Adipocyte (in vitro differentiated cells): ENCODE measurements at regions not wholly inside any gene's neighbourhood (a gene's known extent, or its start where the extent isn't known, plus 50 kb on each side); places are given as distances from the start of the nearest gene placed in this dataset.
A peak's percentile ranks its signal among the peaks of the same experiment; 100 is the strongest.

Source experiments
- DNase-seq: peaks from one replicate; pipeline ENCODE4 v3.0.0-alpha.2; 2015; ENCODE audit warnings: low read depth
- H3K27me3 ChIP-seq: replicated peaks from 2 replicates; pipeline ENCODE4 v1.7.0; 2013; ENCODE audit warnings: mild to moderate bottlenecking, low read length, moderate library complexity; ENCODE audit not compliant: control insufficient read depth, insufficient read depth
- H3K36me3 ChIP-seq: 2 replicates; pipeline ENCODE4 v1.7.0; 2013; ENCODE audit warnings: low read length, mild to moderate bottlenecking, moderate library complexity; ENCODE audit not compliant: control insufficient read depth, insufficient read depth, severe bottlenecking
- H3K4me1 ChIP-seq: 2 replicates; pipeline ENCODE4 v1.7.0; 2013; ENCODE audit warnings: mild to moderate bottlenecking, low read length, moderate library complexity; ENCODE audit not compliant: control insufficient read depth, insufficient read depth
- H3K4me3 ChIP-seq: 2 replicates; pipeline ENCODE4 v1.7.0; 2013; ENCODE audit warnings: mild to moderate bottlenecking, low read length, moderate library complexity
- H3K9ac ChIP-seq: 2 replicates; pipeline ENCODE4 v1.7.0; 2013; ENCODE audit warnings: mild to moderate bottlenecking, low read length, moderate library complexity
- H3K9me3 ChIP-seq: 2 replicates; pipeline ENCODE4 v1.7.0; 2013; ENCODE audit warnings: mild to moderate bottlenecking, low read length, moderate library complexity; ENCODE audit not compliant: control insufficient read depth

- Histone ChIP-seq H3K4me1 (peaks cover 28% of the 10 kb centered on the region), H3K27me3 (no peaks in the 10 kb centered on the region), H3K9me3 (peaks cover 7% of the 10 kb centered on the region), H3K4me3 (peak overlapping the region; percentile 56), H3K9ac (peak overlapping the region; percentile 46), H3K36me3 (no peaks in the 10 kb centered on the region)
- no peak for DNase-seq
Observed at GRCh38 chr4:4593596-4594284, 51.9 kb upstream of the STX18 start.

GRCh38 chr4:4592414-4592813, 50.6 kb upstream of the STX18 start:
- H3K9me3 ChIP-seq: peaks cover 7% of the 10 kb centered on the region
- H3K27me3 ChIP-seq: no peaks in the 10 kb centered on the region
- H3K4me3 ChIP-seq: no peak overlapping the region
- H3K36me3 ChIP-seq: no peaks in the 10 kb centered on the region
- H3K9ac ChIP-seq: no peak overlapping the region
- peaks cover 33% of the 10 kb centered on the region for H3K4me1 ChIP-seq
- DNase-seq: no peak
